ENCODE measurements at regions not wholly inside any gene's neighbourhood (a gene's known extent, or its start where the extent isn't known, plus 50 kb on each side); places are given as distances from the start of the nearest gene placed in this dataset.

DNA sequence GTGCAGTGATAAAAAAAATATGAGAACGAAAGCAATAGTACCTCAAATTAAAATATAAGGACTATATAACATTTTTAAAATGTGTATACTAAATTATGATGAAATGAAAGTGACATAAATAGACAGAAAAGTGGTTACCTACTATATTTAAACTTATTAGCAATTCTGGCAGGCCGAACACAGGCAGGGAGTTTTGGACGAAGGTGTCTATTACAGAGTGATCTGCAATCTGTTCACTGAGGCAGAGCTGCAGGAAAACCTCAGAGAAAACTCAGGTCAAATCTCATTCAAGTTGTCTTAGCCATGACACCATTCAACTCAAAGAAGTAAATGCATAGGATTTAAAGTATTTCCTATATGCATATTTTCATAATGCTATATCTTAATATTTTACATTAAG, 274.8 kb upstream of the GULP1 start:
- TF ChIP-seq TOX (CRISPR knock-in tag; IDR thresholded peaks at IDR 0.05; ENCODE audit: borderline replicate concordance) (no peak), ZFP30 (CRISPR knock-in tag; IDR thresholded peaks at IDR 0.05) (no peak), ZNF70 (CRISPR knock-in tag; IDR thresholded peaks at IDR 0.05) (no peak), ARNTL (CRISPR knock-in tag; IDR thresholded peaks at IDR 0.05; ENCODE audit: borderline replicate concordance, low read depth) (no peak), ZFP3 (CRISPR knock-in tag; IDR thresholded peaks at IDR 0.05) (no peak), RARB (CRISPR knock-in tag; IDR thresholded peaks at IDR 0.05) (no peak), ESRRG (CRISPR knock-in tag; IDR thresholded peaks at IDR 0.05) (no peak), ISL1 (CRISPR knock-in tag; IDR thresholded peaks at IDR 0.05) (no peak), GLIS3 (CRISPR knock-in tag; IDR thresholded peaks at IDR 0.05) (no peak)
- TF ChIP-seq, protein P1, sequence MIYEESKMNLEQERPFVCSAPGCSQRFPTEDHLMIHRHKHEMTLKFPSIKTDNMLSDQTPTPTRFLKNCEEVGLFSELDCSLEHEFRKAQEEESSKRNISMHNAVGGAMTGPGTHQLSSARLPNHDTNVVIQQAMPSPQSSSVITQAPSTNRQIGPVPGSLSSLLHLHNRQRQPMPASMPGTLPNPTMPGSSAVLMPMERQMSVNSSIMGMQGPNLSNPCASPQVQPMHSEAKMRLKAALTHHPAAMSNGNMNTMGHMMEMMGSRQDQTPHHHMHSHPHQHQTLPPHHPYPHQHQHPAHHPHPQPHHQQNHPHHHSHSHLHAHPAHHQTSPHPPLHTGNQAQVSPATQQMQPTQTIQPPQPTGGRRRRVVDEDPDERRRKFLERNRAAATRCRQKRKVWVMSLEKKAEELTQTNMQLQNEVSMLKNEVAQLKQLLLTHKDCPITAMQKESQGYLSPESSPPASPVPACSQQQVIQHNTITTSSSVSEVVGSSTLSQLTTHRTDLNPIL (CRISPR knock-in tag; IDR thresholded peaks at IDR 0.05; ENCODE audit: low read depth) = no peak
- TF ChIP-seq, protein P2, sequence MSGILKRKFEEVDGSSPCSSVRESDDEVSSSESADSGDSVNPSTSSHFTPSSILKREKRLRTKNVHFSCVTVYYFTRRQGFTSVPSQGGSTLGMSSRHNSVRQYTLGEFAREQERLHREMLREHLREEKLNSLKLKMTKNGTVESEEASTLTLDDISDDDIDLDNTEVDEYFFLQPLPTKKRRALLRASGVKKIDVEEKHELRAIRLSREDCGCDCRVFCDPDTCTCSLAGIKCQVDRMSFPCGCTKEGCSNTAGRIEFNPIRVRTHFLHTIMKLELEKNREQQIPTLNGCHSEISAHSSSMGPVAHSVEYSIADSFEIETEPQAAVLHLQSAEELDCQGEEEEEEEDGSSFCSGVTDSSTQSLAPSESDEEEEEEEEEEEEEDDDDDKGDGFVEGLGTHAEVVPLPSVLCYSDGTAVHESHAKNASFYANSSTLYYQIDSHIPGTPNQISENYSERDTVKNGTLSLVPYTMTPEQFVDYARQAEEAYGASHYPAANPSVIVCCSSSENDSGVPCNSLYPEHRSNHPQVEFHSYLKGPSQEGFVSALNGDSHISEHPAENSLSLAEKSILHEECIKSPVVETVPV (CRISPR knock-in tag; IDR thresholded peaks at IDR 0.05) = no peak
- TF ChIP-seq, protein P3, sequence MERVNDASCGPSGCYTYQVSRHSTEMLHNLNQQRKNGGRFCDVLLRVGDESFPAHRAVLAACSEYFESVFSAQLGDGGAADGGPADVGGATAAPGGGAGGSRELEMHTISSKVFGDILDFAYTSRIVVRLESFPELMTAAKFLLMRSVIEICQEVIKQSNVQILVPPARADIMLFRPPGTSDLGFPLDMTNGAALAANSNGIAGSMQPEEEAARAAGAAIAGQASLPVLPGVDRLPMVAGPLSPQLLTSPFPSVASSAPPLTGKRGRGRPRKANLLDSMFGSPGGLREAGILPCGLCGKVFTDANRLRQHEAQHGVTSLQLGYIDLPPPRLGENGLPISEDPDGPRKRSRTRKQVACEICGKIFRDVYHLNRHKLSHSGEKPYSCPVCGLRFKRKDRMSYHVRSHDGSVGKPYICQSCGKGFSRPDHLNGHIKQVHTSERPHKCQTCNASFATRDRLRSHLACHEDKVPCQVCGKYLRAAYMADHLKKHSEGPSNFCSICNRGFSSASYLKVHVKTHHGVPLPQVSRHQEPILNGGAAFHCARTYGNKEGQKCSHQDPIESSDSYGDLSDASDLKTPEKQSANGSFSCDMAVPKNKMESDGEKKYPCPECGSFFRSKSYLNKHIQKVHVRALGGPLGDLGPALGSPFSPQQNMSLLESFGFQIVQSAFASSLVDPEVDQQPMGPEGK (CRISPR knock-in tag; IDR thresholded peaks at IDR 0.05; ENCODE audit: borderline replicate concordance) = no peak

All from SK-N-SH treated with all-trans-retinoic acid at 6 μM for 48 hours (cell line).